Liver (tissue), 3 donors: ENCODE measurements at regions not wholly inside any gene's neighbourhood (a gene's known extent, or its start where the extent isn't known, plus 50 kb on each side); places are given as distances from the start of the nearest gene placed in this dataset.

Experiments used
- CTCF ChIP-seq: fragments of 150-350 bp; IDR thresholded peaks from 2 replicates; pipeline ENCODE4 v1.5.1; 2017; ENCODE audit warnings: improper control_type of control experiment, low read depth, low read length; ENCODE audit not compliant: missing input control
- EGR1 ChIP-seq, 2 donors: IDR thresholded peaks; 2 replicates each; pipeline ENCODE4 v1.6.1; 2016 to 2018; ENCODE audit warnings: antibody characterized with exemption in 2 of 2, low read depth in 2 of 2
- FOXA1 ChIP-seq: IDR thresholded peaks from 2 replicates; pipeline ENCODE4 v1.6.1; 2016; ENCODE audit warnings: antibody characterized with exemption
- JUND ChIP-seq, 2 donors: IDR thresholded peaks; 2 replicates each; pipeline ENCODE4 v1.6.1; 2016; ENCODE audit warnings: antibody characterized with exemption in 2 of 2
- MAX ChIP-seq: IDR thresholded peaks from 2 replicates; pipeline ENCODE4 v1.6.1; 2016; ENCODE audit warnings: antibody characterized with exemption
- NR2F2 ChIP-seq: IDR thresholded peaks from 2 replicates; pipeline ENCODE4 v1.6.1; 2016; ENCODE audit warnings: antibody characterized with exemption
- RAD21 ChIP-seq, 2 donors: IDR thresholded peaks; 2 replicates each; pipeline ENCODE4 v1.6.1; 2016; ENCODE audit warnings: antibody characterized with exemption in 2 of 2, mild to moderate bottlenecking in 2 of 2
- REST ChIP-seq: IDR thresholded peaks from 2 replicates; pipeline ENCODE4 v1.6.1; 2016; ENCODE audit warnings: antibody characterized with exemption, mild to moderate bottlenecking
- RXRA ChIP-seq, 2 donors: IDR thresholded peaks; 2 replicates each; pipeline ENCODE4 v1.6.1; 2017 to 2018; ENCODE audit warnings: antibody characterized with exemption in 2 of 2, mild to moderate bottlenecking in 1 of 2
- SP1 ChIP-seq: IDR thresholded peaks from 2 replicates; pipeline ENCODE4 v1.6.1; 2018; ENCODE audit warnings: antibody characterized with exemption, mild to moderate bottlenecking
- TAF1 ChIP-seq: conservative IDR thresholded peaks from 2 replicates; pipeline ENCODE4 v1.6.1; 2016; ENCODE audit warnings: antibody characterized with exemption, mild to moderate bottlenecking
- YY1 ChIP-seq: IDR thresholded peaks from 2 replicates; pipeline ENCODE4 v1.6.1; 2016; ENCODE audit warnings: antibody characterized with exemption, mild to moderate bottlenecking
- donor health status: healthy.
- donor health status: healthy.

DNA sequence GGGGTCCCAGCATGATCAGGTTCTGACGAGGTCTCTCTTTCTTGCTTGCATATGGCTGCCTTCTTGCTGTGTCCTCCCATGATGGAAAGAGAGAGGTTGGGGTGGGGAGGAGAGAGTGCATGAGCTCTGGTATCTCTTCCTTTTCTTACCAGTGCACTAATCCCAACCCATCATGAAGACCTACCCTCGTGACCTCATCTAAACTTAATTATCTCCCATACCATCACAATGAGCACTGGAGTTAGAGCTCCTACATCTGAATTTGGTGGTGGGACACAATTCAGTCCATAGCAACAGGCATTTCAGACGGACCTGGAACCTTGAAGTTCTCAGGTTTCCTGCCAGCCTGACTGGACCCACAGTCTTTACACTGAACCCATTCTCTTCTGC, 125.2 kb upstream of the ZNF648 start:
- TF ChIP-seq YY1 (no peak), CTCF (no peak), SP1 (no peak), TAF1 (no peak), EGR1 (IDR thresholded peaks at IDR 0.05; ENCODE audit: low read depth in 2 of 2) (no peak), JUND (IDR thresholded peaks at IDR 0.05) (no peak), RXRA (IDR thresholded peaks at IDR 0.05) (no peak), RAD21 (IDR thresholded peaks at IDR 0.05) (no peak), MAX (no peak), FOXA1 (no peak), REST (no peak), NR2F2 (no peak)
